GM21515 (cell line): ENCODE measurements at regions not wholly inside any gene's neighbourhood (a gene's known extent, or its start where the extent isn't known, plus 50 kb on each side); places are given as distances from the start of the nearest gene placed in this dataset.

ENCODE experiments used
- ATAC-seq: cut with Tn5 transposase; IDR thresholded peaks from one replicate; pipeline ENCODE4 v1.9.1; 2021; ENCODE audit not compliant: unreplicated experiment

GRCh38 chr5:53326424-53327153 lies 153.8 kb upstream of the FST start:
- ATAC-seq, result no peak

- no peak for ATAC-seq
Observed at GRCh38 chr5:53327811-53328334, 152.6 kb upstream of the FST start.

- ATAC-seq, result no peak
Observed at GRCh38 chr5:53330491-53330890, 149.9 kb upstream of the FST start.

- no peak for ATAC-seq
Observed at GRCh38 chr5:53331463-53331862, 149.0 kb upstream of the FST start.

- ATAC-seq, result no peak
Observed at GRCh38 chr5:53333160-53333559, 147.3 kb upstream of the FST start.

- no peak for ATAC-seq
Observed at GRCh38 chr5:53334431-53334941, 145.9 kb upstream of the FST start.

- no peak for ATAC-seq
Observed at GRCh38 chr5:53335115-53335514, 145.3 kb upstream of the FST start.

GRCh38 chr5:53337827-53338226 lies 142.6 kb upstream of the FST start:
- ATAC-seq, result no peak

- ATAC-seq, result no peak
Observed at GRCh38 chr5:53338971-53339370, 141.5 kb upstream of the FST start.

- ATAC-seq, result no peak
Observed at GRCh38 chr5:53339962-53340540, 140.4 kb upstream of the FST start.

- ATAC-seq, result no peak
Observed at GRCh38 chr5:53340956-53341750, 139.3 kb upstream of the FST start.

- no peak for ATAC-seq
Observed at GRCh38 chr5:53342236-53342635, 138.2 kb upstream of the FST start.

GRCh38 chr5:53343187-53343586 lies 137.2 kb upstream of the FST start:
- ATAC-seq, result no peak

- no peak for ATAC-seq
Observed at GRCh38 chr5:53350368-53350767, 130.1 kb upstream of the FST start.

- no peak for ATAC-seq
Observed at GRCh38 chr5:53350991-53351770, 129.2 kb upstream of the FST start.

- ATAC-seq, result no peak
Observed at GRCh38 chr5:53355316-53355715, 125.1 kb upstream of the FST start.

GRCh38 chr5:53355931-53356330 lies 124.5 kb upstream of the FST start:
- ATAC-seq, result no peak

- no peak for ATAC-seq
Observed at GRCh38 chr5:53357439-53357838, 123.0 kb upstream of the FST start.

GRCh38 chr5:53358794-53359193 lies 121.6 kb upstream of the FST start:
- no peak for ATAC-seq

- no peak for ATAC-seq
Observed at GRCh38 chr5:53359916-53360517, 120.4 kb upstream of the FST start.
